ENCODE measurements at regions not wholly inside any gene's neighbourhood (a gene's known extent, or its start where the extent isn't known, plus 50 kb on each side); places are given as distances from the start of the nearest gene placed in this dataset.

GRCh38 chr13:107254392-107254791 lies 686.5 kb upstream of the ARGLU1 start (continued):
- TF ChIP-seq ARID3B (CRISPR knock-in tag; IDR thresholded peaks at IDR 0.05; ENCODE audit: borderline replicate concordance) = no peak
- no peak for TF ChIP-seq THAP7 (CRISPR knock-in tag; IDR thresholded peaks at IDR 0.05)

DNA sequence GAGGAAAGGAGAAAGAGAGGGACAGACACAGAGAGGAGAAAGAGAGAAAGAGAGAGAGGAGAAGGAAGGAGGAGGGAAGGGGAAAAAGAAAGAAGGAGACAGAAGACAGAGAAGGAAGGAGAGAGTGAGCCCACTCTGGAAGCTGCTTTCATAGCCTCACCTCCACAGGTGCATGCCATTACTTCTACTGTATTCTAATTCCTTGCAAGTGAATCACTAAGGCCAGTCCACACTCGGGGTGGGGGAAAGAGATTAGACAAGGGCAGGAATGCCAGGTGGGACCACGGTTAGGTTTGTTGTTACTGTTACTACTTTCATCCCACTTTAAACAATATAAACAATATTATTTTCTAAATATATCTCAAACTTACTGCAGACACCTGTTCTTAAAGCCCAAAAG lies 684.5 kb upstream of the ARGLU1 start:
- FAIRE-seq (no peak), DNase-seq (ENCODE audit: extremely low read depth in 1 of 4, low spot score in 3 of 4) (no peak), ATAC-seq (no peak)
- Histone ChIP-seq H3K4me2 (ENCODE audit: insufficient read depth, low read length) (no peak overlapping the region), H3K9me1 (ENCODE audit: control insufficient read depth, insufficient read depth, low read length) (no peaks in the 10 kb centered on the region), H4K20me1 (replicated peaks; ENCODE audit: control insufficient read depth, insufficient read depth, low read length) (no peaks in the 10 kb centered on the region), H3K27me3 (ENCODE audit: control insufficient read depth in 2 of 2, insufficient read depth in 2 of 2, low read length in 2 of 2) (no peaks in the 10 kb centered on the region), H3K9me3 (replicated peaks; ENCODE audit: control insufficient read depth, insufficient read depth, low read depth, low read length) (no peaks in the 10 kb centered on the region), H3K4me3 (no peak overlapping the region), H3K36me3 (ENCODE audit: control insufficient read depth, insufficient read depth, low read length) (no peaks in the 10 kb centered on the region), H3K27ac (ENCODE audit: extremely low read depth, low read depth, low read length) (no peak overlapping the region), H3K4me1 (replicated peaks in 1 of 2; ENCODE audit: control insufficient read depth in 2 of 2, insufficient read depth in 2 of 2, low read length in 2 of 2) (no peaks in the 10 kb centered on the region), H3K9ac (ENCODE audit: insufficient read depth in 1 of 2, low read depth in 2 of 2, low read length in 2 of 2) (no peak overlapping the region), H3K79me2 (ENCODE audit: control insufficient read depth, insufficient read depth, low read length) (no peaks in the 10 kb centered on the region), H2AFZ (ENCODE audit: low read depth, low read length) (no peak overlapping the region)
- ChIA-PET POLR2A (no interaction called here), CTCF (ENCODE audit: low intra/inter-chr PET ratio) (no interaction called here)
- BruUV-seq (replicated peaks) = no TSS peak
- TF ChIP-seq GATA2 (CRISPR knock-in tag; IDR thresholded peaks at IDR 0.05) = no peak
- TF ChIP-seq KLF13 (tag; IDR thresholded peaks at IDR 0.05; ENCODE audit: borderline replicate concordance, low read depth) = no peak
- intact Hi-C loops (cut with micrococcal nuclease) = no loop called here
- WGBS (ENCODE audit: insufficient coverage, low coverage, missing lambda C conversion rate) = 0% methylated on average over 2 of the region's 2 CpGs
- in situ Hi-C loops (cut with MboI) = loop anchor here (10.0 kb wide), 2 partner anchors 782 to 1522 kb away; no protein-coding TSS in a partner anchor

Data from K562 (cell line).